ENCODE measurements at regions not wholly inside any gene's neighbourhood (a gene's known extent, or its start where the extent isn't known, plus 50 kb on each side); places are given as distances from the start of the nearest gene placed in this dataset.

DNA sequence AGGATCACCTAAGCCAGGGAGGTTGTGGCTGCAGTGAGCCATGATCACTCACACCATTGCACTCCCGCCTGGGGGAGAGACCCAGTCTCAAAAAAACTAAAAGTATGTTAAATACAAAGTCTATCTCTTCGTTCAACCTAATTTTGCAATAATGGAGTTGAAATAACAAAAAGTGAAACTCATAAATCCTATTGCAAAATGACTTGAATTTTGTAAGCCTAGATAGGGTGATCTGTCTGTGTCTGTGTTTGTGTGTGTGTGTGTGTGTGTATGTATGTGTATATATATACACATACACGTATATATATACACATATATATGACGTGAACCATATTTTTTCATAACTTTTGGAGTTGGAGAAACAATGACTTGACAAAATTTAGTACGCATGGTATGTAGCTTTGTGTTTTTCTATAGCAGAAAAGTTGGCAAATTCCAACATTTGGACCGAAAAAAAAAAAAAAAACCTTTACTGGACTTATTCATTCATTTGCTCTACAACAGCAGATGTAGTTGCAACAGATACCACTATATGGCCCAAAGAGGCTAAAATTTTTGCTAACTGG lies 76.9 kb upstream of the CDH6 start:
- H3K4me1 ChIP-seq (ENCODE audit: control insufficient read depth, insufficient read depth, low read length), result no peaks in the 10 kb centered on the region
- no peak overlapping the region for H3K4me3 ChIP-seq (ENCODE audit: low read depth, low read length)
- no peak overlapping the region for H3K9ac ChIP-seq (ENCODE audit: low read depth, low read length)
- no peaks in the 10 kb centered on the region for H3K9me3 ChIP-seq (ENCODE audit: control insufficient read depth, insufficient read depth, low read length)
- no peaks in the 10 kb centered on the region for H3K27me3 ChIP-seq (ENCODE audit: control insufficient read depth, insufficient read depth, low read length)
- no peaks in the 10 kb centered on the region for H3K36me3 ChIP-seq (ENCODE audit: control insufficient read depth, insufficient read depth, low read length)

DNA sequence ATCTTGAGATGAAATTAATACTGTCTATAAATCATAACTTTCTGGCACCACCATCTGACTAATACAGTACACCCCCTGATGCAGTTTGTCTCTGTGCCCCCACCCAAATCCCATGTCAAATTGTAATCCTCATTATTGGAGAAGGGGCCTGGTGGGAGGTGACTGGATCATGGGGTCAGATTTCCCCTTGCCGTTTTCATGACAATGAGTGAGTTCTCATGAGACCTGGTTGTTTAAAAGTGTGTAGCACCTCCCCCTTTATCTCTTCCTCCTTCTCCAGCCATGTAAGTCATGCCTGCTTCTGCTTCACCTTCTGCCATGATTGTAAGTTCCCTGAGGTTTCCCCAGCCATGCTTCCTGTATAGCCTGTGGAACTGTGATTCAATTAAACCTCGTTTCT lies 78.7 kb upstream of the CDH6 start:
- Histone ChIP-seq H3K4me1 (ENCODE audit: control insufficient read depth, insufficient read depth, low read length) (no peaks in the 10 kb centered on the region), H3K9ac (ENCODE audit: low read depth, low read length) (no peak overlapping the region), H3K36me3 (ENCODE audit: control insufficient read depth, insufficient read depth, low read length) (no peaks in the 10 kb centered on the region), H3K4me3 (ENCODE audit: low read depth, low read length) (no peak overlapping the region), H3K9me3 (ENCODE audit: control insufficient read depth, insufficient read depth, low read length) (no peaks in the 10 kb centered on the region), H3K27me3 (ENCODE audit: control insufficient read depth, insufficient read depth, low read length) (no peaks in the 10 kb centered on the region)

DNA sequence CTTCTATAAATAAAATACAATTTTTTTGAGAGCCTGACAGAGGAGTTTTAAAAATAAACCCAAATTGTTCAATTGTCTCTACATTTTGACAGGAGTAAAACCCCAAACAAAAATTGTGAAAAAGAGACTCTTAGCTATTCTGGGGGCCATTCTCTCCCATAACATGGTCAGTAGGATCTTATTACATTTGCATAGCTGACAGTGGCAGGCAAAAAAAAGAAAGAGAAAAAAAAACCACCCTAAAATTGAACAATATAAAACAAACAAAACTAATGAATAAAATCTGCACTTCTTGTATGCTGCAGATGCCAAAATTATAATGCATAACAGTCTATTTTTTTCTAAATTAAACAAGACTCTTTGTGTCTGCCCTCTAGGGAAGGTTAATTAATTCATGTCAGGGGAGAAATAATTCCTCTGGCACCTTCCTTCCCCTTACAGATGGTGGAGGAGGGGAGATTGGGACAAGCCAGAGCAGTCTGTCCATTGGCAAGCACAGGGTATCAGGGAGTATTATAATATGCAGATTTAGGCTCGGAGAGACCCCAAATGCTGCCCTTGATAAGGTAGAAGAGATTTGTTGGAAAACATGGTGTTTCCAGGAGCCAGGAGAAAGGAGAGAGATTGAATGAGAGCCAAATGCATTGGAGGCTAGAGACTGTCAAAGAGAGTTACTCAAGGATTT lies 79.7 kb upstream of the CDH6 start:
- Histone ChIP-seq H3K27me3 (ENCODE audit: control insufficient read depth, insufficient read depth, low read length) (no peaks in the 10 kb centered on the region), H3K4me1 (ENCODE audit: control insufficient read depth, insufficient read depth, low read length) (no peaks in the 10 kb centered on the region), H3K9ac (ENCODE audit: low read depth, low read length) (no peak overlapping the region), H3K36me3 (ENCODE audit: control insufficient read depth, insufficient read depth, low read length) (no peaks in the 10 kb centered on the region), H3K9me3 (ENCODE audit: control insufficient read depth, insufficient read depth, low read length) (no peaks in the 10 kb centered on the region), H3K4me3 (ENCODE audit: low read depth, low read length) (no peak overlapping the region)

DNA sequence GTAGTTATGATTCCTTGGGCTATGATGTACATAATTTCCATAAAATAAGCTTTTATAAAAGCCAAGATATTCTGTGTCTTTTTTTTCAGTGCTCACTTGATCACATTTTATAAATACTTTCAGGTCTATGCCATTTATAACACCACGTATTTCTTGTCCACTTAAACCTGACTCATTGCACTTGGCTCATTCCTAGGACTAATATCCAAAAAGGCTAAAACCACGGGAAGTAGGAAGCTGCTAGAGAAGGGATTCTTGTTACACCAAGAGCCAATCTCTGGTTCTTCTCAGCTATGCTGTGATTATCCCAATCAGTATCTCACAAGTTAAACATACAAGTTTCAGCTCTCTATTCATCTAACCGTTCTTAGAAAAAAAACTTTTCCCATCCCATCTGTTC lies 80.4 kb upstream of the CDH6 start:
- Histone ChIP-seq H3K36me3 (ENCODE audit: control insufficient read depth, insufficient read depth, low read length) (no peaks in the 10 kb centered on the region), H3K4me1 (ENCODE audit: control insufficient read depth, insufficient read depth, low read length) (no peaks in the 10 kb centered on the region), H3K27me3 (ENCODE audit: control insufficient read depth, insufficient read depth, low read length) (no peaks in the 10 kb centered on the region), H3K9me3 (ENCODE audit: control insufficient read depth, insufficient read depth, low read length) (no peaks in the 10 kb centered on the region), H3K9ac (ENCODE audit: low read depth, low read length) (no peak overlapping the region), H3K4me3 (ENCODE audit: low read depth, low read length) (no peak overlapping the region)

DNA sequence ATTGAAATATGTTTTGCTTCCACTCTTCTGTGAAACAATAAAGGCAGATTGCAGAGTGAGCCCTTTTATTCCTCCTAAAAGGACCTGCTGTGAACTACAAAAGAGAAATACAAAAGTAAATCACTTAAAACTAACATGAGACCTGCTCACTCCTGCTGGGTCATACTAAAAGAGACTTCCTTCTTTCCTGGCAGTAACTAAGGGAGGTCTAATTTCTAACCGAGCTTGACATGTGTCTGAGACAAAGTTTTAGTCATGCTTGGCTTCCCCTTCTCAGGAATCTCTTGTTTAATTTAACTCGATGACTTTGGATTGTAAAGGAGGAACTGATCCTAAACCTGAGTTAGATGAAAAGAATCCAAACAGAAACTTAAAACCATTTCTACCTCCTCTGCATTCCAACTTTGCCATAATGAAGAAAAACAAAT lies 86.4 kb upstream of the CDH6 start:
- H3K4me1 ChIP-seq (ENCODE audit: control insufficient read depth, insufficient read depth, low read length), result peaks cover 16% of the 10 kb centered on the region
- H3K27me3 ChIP-seq (ENCODE audit: control insufficient read depth, insufficient read depth, low read length), result no peaks in the 10 kb centered on the region

DNA sequence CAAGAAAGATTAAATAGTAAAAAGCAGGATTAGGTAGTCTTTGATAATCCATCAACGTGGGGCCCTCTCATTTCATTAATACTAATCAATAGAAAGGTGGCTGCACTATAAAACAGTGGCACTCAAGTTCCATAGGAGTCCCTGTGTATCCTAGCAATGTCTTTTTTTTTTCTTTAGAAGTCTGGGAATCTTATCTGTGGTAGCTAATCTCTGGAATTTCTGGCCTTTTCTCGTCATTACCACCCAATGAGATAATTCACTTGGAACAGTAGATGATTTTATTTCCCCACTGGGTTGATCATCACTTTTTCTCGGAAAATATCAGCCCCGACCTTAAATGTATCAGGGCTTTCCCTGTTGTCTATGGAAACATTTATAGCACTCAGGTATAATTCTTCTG lies 86.8 kb upstream of the CDH6 start:
- H3K9me3 ChIP-seq (ENCODE audit: control insufficient read depth, insufficient read depth, low read length), result no peaks in the 10 kb centered on the region
- no peak overlapping the region for H3K4me3 ChIP-seq (ENCODE audit: low read depth, low read length)
- peaks cover 16% of the 10 kb centered on the region for H3K4me1 ChIP-seq (ENCODE audit: control insufficient read depth, insufficient read depth, low read length)

More for the DNA sequence above, 86.4 kb upstream of the CDH6 start:
- Histone ChIP-seq H3K36me3 (ENCODE audit: control insufficient read depth, insufficient read depth, low read length) (no peaks in the 10 kb centered on the region), H3K4me3 (ENCODE audit: low read depth, low read length) (no peak overlapping the region), H3K9me3 (ENCODE audit: control insufficient read depth, insufficient read depth, low read length) (no peaks in the 10 kb centered on the region), H3K9ac (ENCODE audit: low read depth, low read length) (no peak overlapping the region)

DNA sequence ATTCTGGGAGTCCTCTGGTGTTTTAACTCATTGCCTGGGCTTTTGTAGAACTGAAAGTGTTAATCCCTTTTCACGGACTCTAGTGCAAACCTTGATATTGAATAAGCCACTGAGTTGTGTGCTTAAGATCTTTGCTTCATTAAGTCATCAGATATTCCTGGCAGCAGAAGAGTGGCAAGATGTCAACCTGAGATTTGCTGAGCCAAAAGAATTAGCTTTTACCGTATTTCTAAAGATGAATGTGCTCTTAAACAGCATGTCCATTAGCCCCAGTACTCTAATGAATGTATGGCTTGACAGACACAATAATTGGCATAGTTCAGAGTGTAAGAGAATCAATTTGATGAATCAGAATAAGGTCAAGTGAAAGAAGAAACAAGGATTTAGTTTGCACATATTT lies 87.2 kb upstream of the CDH6 start:
- Histone ChIP-seq H3K4me3 (ENCODE audit: low read depth, low read length) (no peak overlapping the region), H3K4me1 (ENCODE audit: control insufficient read depth, insufficient read depth, low read length) (peaks cover 16% of the 10 kb centered on the region), H3K36me3 (ENCODE audit: control insufficient read depth, insufficient read depth, low read length) (no peaks in the 10 kb centered on the region), H3K27me3 (ENCODE audit: control insufficient read depth, insufficient read depth, low read length) (no peaks in the 10 kb centered on the region), H3K9me3 (ENCODE audit: control insufficient read depth, insufficient read depth, low read length) (no peaks in the 10 kb centered on the region), H3K9ac (ENCODE audit: low read depth, low read length) (no peak overlapping the region)

More for the DNA sequence above, 86.8 kb upstream of the CDH6 start:
- H3K36me3 ChIP-seq (ENCODE audit: control insufficient read depth, insufficient read depth, low read length), result no peaks in the 10 kb centered on the region
- H3K27me3 ChIP-seq (ENCODE audit: control insufficient read depth, insufficient read depth, low read length), result no peaks in the 10 kb centered on the region
- H3K9ac ChIP-seq (ENCODE audit: low read depth, low read length), result no peak overlapping the region

DNA sequence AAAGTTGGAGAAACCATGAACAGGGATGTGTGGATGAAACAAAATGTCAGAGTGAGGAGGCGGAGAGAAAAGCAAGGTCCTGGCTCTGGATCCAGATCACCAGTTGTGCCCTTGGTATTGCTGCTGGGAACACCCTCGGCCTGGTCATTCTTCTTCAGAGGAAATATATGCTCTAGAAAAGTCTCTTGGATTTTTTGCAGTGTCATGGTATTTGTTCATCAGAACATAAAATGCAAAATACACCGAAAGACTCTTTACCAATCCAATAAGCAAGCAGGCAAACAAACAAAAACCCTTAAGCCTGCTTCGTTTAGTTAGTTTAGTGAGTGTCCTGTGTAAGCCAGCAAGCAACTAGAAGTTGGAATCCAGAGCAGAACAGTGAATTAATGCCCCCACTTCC lies 88.7 kb upstream of the CDH6 start:
- no peaks in the 10 kb centered on the region for H3K9me3 ChIP-seq (ENCODE audit: control insufficient read depth, insufficient read depth, low read length)
- no peak overlapping the region for H3K9ac ChIP-seq (ENCODE audit: low read depth, low read length)
- H3K36me3 ChIP-seq (ENCODE audit: control insufficient read depth, insufficient read depth, low read length), result no peaks in the 10 kb centered on the region
- H3K4me1 ChIP-seq (ENCODE audit: control insufficient read depth, insufficient read depth, low read length), result peaks cover 16% of the 10 kb centered on the region
- H3K27me3 ChIP-seq (ENCODE audit: control insufficient read depth, insufficient read depth, low read length), result no peaks in the 10 kb centered on the region
- no peak overlapping the region for H3K4me3 ChIP-seq (ENCODE audit: low read depth, low read length)

DNA sequence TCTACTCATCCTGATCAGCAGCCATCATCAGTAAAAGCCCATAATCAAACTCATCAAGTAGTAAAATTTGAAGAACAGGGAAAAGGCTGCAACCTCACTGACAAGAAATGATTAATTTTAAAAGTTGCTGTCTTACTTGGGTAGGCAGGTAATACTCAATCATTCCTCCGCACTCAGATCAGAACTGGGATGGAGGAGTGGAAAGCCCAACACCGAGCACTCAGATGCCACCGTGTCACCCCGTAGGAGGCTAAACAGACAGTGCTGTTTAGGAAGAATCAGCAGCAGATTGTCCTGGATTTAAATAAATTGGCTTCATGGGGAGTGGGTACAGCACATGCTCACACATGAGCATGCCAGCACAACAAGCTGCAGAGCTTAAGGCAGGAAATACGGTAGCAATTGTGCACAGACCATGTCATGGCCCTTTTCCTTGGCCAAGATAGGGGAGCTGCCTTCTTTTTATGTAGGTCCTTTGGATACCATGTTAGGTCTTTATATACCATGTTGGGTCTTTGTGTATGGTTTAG lies 92.6 kb upstream of the CDH6 start:
- H3K4me3 ChIP-seq (ENCODE audit: low read depth, low read length), result no peak overlapping the region
- no peaks in the 10 kb centered on the region for H3K36me3 ChIP-seq (ENCODE audit: control insufficient read depth, insufficient read depth, low read length)
- H3K27me3 ChIP-seq (ENCODE audit: control insufficient read depth, insufficient read depth, low read length), result no peaks in the 10 kb centered on the region
- H3K9ac ChIP-seq (ENCODE audit: low read depth, low read length), result no peak overlapping the region
- H3K9me3 ChIP-seq (ENCODE audit: control insufficient read depth, insufficient read depth, low read length), result no peaks in the 10 kb centered on the region
- peaks cover 3% of the 10 kb centered on the region for H3K4me1 ChIP-seq (ENCODE audit: control insufficient read depth, insufficient read depth, low read length)

DNA sequence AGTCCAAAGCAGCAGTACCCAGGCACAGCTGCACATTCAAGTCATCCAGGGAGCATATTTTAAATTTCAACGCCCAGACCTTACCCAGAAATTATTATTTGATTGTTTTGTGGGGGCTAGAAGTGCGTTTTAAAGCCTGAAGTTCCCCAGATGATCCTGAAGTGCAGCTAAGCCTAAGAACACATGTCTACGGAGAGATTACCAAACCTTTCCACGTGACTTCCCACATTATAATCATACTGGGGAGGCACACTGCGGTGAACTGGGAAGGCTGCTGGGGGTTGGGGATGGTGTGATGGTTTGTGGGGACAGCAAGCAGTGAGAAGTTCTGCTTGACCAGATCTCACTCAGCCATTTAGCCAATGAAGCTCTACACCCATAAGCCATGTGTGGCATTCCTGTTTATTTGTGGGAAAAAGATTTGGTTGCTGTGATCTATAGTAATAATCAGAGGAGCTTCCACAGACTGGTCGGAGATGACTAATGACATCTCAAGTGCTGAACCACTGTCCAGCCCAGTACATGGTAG lies 93.4 kb upstream of the CDH6 start:
- Histone ChIP-seq H3K9ac (ENCODE audit: low read depth, low read length) (no peak overlapping the region), H3K9me3 (ENCODE audit: control insufficient read depth, insufficient read depth, low read length) (no peaks in the 10 kb centered on the region), H3K27me3 (ENCODE audit: control insufficient read depth, insufficient read depth, low read length) (no peaks in the 10 kb centered on the region), H3K4me3 (ENCODE audit: low read depth, low read length) (no peak overlapping the region), H3K36me3 (ENCODE audit: control insufficient read depth, insufficient read depth, low read length) (no peaks in the 10 kb centered on the region), H3K4me1 (ENCODE audit: control insufficient read depth, insufficient read depth, low read length) (peaks cover 3% of the 10 kb centered on the region)

DNA sequence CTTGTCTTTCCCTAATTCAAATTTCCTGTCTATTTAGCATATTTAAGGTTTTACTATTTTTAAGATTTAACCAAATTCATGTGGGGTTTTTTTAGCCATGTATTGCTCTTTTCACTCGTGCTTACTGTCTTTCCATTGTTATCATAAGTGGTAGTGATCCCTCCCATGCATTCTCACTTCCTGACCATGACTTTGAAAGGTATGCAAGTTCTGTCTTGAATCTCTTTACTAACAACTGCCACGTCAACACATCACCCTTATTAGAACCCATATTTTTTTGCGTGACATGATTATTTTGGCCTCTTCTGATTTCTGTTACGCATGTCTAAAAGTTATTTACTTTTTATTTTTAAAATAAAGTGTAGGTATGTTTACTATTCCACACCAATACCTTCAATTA lies 94.7 kb upstream of the CDH6 start:
- Histone ChIP-seq H3K36me3 (ENCODE audit: control insufficient read depth, insufficient read depth, low read length) (no peaks in the 10 kb centered on the region), H3K4me3 (ENCODE audit: low read depth, low read length) (no peak overlapping the region), H3K4me1 (ENCODE audit: control insufficient read depth, insufficient read depth, low read length) (peaks cover 3% of the 10 kb centered on the region), H3K9me3 (ENCODE audit: control insufficient read depth, insufficient read depth, low read length) (no peaks in the 10 kb centered on the region), H3K27me3 (ENCODE audit: control insufficient read depth, insufficient read depth, low read length) (no peaks in the 10 kb centered on the region), H3K9ac (ENCODE audit: low read depth, low read length) (no peak overlapping the region)

DNA sequence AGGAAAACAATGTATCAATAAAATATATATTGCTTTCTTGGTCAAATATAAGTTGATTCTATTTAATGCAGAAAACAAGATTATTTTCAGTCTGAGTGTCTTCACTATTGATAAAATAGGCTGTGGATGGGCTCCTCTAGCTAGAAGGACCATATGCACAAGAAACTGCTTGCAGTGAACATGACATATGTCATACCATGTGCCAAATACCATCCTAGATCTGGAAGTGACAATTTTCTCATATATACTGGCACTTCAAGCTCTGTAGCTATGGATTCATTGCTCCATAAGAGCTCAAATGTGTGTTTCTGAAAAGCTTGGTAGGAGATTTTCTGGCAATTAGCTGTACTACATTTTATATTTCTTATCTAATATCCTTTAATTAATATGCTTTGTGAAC lies 95.6 kb upstream of the CDH6 start:
- H3K4me3 ChIP-seq (ENCODE audit: low read depth, low read length), result no peak overlapping the region
- no peaks in the 10 kb centered on the region for H3K36me3 ChIP-seq (ENCODE audit: control insufficient read depth, insufficient read depth, low read length)
- no peak overlapping the region for H3K9ac ChIP-seq (ENCODE audit: low read depth, low read length)
- no peaks in the 10 kb centered on the region for H3K9me3 ChIP-seq (ENCODE audit: control insufficient read depth, insufficient read depth, low read length)
- no peaks in the 10 kb centered on the region for H3K27me3 ChIP-seq (ENCODE audit: control insufficient read depth, insufficient read depth, low read length)
- peaks cover 1% of the 10 kb centered on the region for H3K4me1 ChIP-seq (ENCODE audit: control insufficient read depth, insufficient read depth, low read length)
